ENCODE measurements at regions not wholly inside any gene's neighbourhood (a gene's known extent, or its start where the extent isn't known, plus 50 kb on each side); places are given as distances from the start of the nearest gene placed in this dataset.

DNA sequence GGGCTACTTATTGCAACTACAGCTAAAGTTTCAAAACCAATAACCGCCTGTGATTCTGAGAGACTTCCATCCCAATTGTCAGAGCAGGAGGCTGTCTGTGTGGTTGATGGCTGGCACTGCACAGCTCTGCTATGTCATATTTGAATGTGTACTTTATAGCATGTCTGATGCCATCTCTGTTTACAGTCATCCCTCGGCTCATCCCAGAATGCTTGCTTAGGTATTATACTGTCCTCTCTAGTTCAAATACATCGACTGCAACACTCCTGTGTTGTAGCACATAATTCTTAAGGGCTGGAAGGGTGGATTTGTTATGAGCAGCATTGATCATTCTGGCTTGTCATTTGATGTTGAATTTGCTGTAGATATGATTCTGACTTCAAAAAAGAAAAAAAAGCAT is 1617.5 kb upstream of the TENM3 start:
- H3K36me3 ChIP-seq (replicated peaks; ENCODE audit: insufficient read depth, low read length), result no peaks in the 10 kb centered on the region
- H2AFZ ChIP-seq (ENCODE audit: low read length), result no peak overlapping the region
- H3K9me2 ChIP-seq (replicated peaks; ENCODE audit: insufficient read depth, low read length), result no peaks in the 10 kb centered on the region

DNA sequence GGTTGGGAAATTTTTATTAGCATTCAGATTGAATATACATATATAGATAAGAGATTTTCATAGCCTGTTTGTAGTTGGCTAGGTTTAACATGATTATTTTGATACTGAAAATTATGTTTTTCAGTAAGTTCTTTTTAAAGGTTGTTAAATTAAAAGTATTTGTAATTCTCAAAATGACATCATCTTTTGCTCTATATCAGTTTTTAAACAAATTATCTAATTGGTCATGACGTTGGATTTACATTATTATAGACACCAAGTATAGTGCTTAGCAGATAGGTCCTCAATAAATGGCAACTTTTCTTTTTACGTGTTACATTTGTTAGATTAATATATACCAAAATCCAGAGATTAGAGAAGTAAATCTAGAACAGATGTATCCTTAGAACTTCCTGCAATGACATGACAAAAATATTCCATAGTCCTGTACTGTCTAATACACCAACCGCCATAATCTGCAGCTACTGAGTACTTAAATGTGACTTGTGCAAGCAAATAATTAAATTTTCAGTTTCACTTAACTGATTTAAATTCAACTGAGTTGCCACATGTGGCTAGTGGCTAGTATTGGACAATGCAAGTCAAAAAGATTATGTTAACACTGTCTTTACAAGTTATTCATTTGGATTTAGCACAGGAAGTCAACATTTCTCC is 1613.1 kb upstream of the TENM3 start:
- Histone ChIP-seq H3K9me2 (replicated peaks; ENCODE audit: insufficient read depth, low read length) (no peaks in the 10 kb centered on the region), H3K9ac (ENCODE audit: low read length) (no peak overlapping the region)
- TF ChIP-seq EZH2phosphoT487 (IDR thresholded peaks at IDR 0.05; ENCODE audit: low read length), result no peak
- no peak for TF ChIP-seq CTCF (IDR thresholded peaks at IDR 0.05; ENCODE audit: low read length)
- no peak for TF ChIP-seq EZH2 (optimal IDR thresholded peaks at IDR 0.05; ENCODE audit: low read depth, low read length)

More for the DNA sequence above, 1617.5 kb upstream of the TENM3 start:
- H3K4me1 ChIP-seq (ENCODE audit: low read length), result no peaks in the 10 kb centered on the region
- H3K4me2 ChIP-seq (ENCODE audit: low read depth, low read length), result no peak overlapping the region
- H3K9ac ChIP-seq (ENCODE audit: low read length), result no peak overlapping the region
- no peaks in the 10 kb centered on the region for H3K27me3 ChIP-seq (replicated peaks; ENCODE audit: insufficient read depth, low read length)
- no peak for TF ChIP-seq EZH2phosphoT487 (IDR thresholded peaks at IDR 0.05; ENCODE audit: low read length)
- TF ChIP-seq CTCF (IDR thresholded peaks at IDR 0.05; ENCODE audit: low read length), result no peak
- no peak for TF ChIP-seq EZH2 (optimal IDR thresholded peaks at IDR 0.05; ENCODE audit: low read depth, low read length)
- H3F3A ChIP-seq (ENCODE audit: insufficient read depth, low read length), result no peaks in the 10 kb centered on the region
- H4K20me1 ChIP-seq (ENCODE audit: insufficient read depth, low read length), result no peaks in the 10 kb centered on the region
- no peak for DNase-seq
- no peak overlapping the region for H3K27ac ChIP-seq (ENCODE audit: low read length)
- H3K9me3 ChIP-seq (replicated peaks; ENCODE audit: insufficient read depth, low read length), result no peaks in the 10 kb centered on the region
- H3K79me2 ChIP-seq (ENCODE audit: low read length), result no peaks in the 10 kb centered on the region
- no peak overlapping the region for H3K4me3 ChIP-seq (ENCODE audit: low read length)

GRCh38 chr4:180634306-180634705 is 1608.9 kb upstream of the TENM3 start:
- no peaks in the 10 kb centered on the region for H3K79me2 ChIP-seq (ENCODE audit: low read length)
- DNase-seq, result no peak
- H4K20me1 ChIP-seq (ENCODE audit: insufficient read depth, low read length), result no peaks in the 10 kb centered on the region
- TF ChIP-seq EZH2phosphoT487 (IDR thresholded peaks at IDR 0.05; ENCODE audit: low read length), result no peak
- TF ChIP-seq EZH2 (optimal IDR thresholded peaks at IDR 0.05; ENCODE audit: low read depth, low read length), result no peak
- no peak for TF ChIP-seq CTCF (IDR thresholded peaks at IDR 0.05; ENCODE audit: low read length)
- H3K27me3 ChIP-seq (replicated peaks; ENCODE audit: insufficient read depth, low read length), result no peaks in the 10 kb centered on the region
- no peaks in the 10 kb centered on the region for H3K4me1 ChIP-seq (ENCODE audit: low read length)
- H3K27ac ChIP-seq (ENCODE audit: low read length), result no peak overlapping the region
- H3K9me3 ChIP-seq (replicated peaks; ENCODE audit: insufficient read depth, low read length), result no peaks in the 10 kb centered on the region
- no peaks in the 10 kb centered on the region for H3K36me3 ChIP-seq (replicated peaks; ENCODE audit: insufficient read depth, low read length)
- H3K9me2 ChIP-seq (replicated peaks; ENCODE audit: insufficient read depth, low read length), result no peaks in the 10 kb centered on the region
- H3K4me3 ChIP-seq (ENCODE audit: low read length), result no peak overlapping the region
- no peak overlapping the region for H3K4me2 ChIP-seq (ENCODE audit: low read depth, low read length)
- no peak overlapping the region for H2AFZ ChIP-seq (ENCODE audit: low read length)
- no peak overlapping the region for H3K9ac ChIP-seq (ENCODE audit: low read length)
- H3F3A ChIP-seq (ENCODE audit: insufficient read depth, low read length), result no peaks in the 10 kb centered on the region

More for the DNA sequence above, 1613.1 kb upstream of the TENM3 start:
- DNase-seq, result no peak
- Histone ChIP-seq H2AFZ (ENCODE audit: low read length) (no peak overlapping the region), H3K27ac (ENCODE audit: low read length) (no peak overlapping the region), H3K36me3 (replicated peaks; ENCODE audit: insufficient read depth, low read length) (no peaks in the 10 kb centered on the region), H3K9me3 (replicated peaks; ENCODE audit: insufficient read depth, low read length) (no peaks in the 10 kb centered on the region), H3K4me1 (ENCODE audit: low read length) (no peaks in the 10 kb centered on the region), H3K4me2 (ENCODE audit: low read depth, low read length) (no peak overlapping the region), H4K20me1 (ENCODE audit: insufficient read depth, low read length) (no peaks in the 10 kb centered on the region), H3K79me2 (ENCODE audit: low read length) (no peaks in the 10 kb centered on the region), H3K27me3 (replicated peaks; ENCODE audit: insufficient read depth, low read length) (no peaks in the 10 kb centered on the region), H3F3A (ENCODE audit: insufficient read depth, low read length) (no peaks in the 10 kb centered on the region), H3K4me3 (ENCODE audit: low read length) (no peak overlapping the region)

Data from MM.1S (cell line).